HG03521 (cell line): ENCODE measurements at regions not wholly inside any gene's neighbourhood (a gene's known extent, or its start where the extent isn't known, plus 50 kb on each side); places are given as distances from the start of the nearest gene placed in this dataset.

Experiments used
- ATAC-seq: cut with Tn5 transposase; IDR thresholded peaks from one replicate; pipeline ENCODE4 v1.9.1; 2021; ENCODE audit warnings: mild to moderate bottlenecking, moderate library complexity; ENCODE audit not compliant: unreplicated experiment

DNA sequence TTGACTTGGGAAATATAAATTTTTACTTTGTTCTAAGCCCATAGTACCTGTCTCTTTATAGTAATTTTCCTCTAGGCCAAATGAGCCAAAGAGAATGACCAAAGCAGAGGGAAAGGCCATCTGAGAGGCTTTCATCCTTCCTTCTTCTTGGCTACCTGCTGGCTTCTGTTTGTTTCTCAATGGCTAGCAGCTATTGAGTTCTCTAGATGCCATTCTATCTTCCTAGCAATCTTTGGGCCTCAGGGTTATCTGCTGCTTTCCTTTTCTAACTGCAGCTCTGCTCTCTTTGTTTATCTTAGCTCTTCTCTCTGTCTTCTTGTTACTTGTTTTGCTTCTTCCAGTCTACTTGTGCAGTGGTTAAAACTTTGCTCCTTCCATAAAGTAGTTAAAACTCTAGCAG lies 601.1 kb upstream of the NRXN1 start:
- ATAC-seq: no peak

DNA sequence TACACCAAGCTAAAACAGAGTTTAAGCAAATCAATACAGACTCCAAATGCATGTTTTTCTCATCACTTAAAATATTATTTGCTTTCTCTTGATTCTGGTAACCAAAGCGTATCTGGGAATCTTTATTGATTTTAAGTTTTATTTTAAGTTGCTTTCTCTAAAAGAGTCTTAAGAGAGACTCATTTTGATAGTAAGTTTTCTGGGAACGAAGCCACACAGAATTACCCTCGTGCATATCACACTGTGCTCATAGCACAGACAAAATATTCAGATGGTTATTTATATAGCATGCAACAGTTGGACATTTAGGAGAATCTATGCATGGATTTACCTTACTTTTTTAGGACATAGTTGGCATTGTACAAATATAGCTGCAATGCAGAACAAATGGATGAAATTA lies 597.5 kb upstream of the NRXN1 start:
- ATAC-seq: no peak

- no peak for ATAC-seq
These were observed 597.0 kb upstream of the NRXN1 start for GRCh38 chr2:51628917-51629316.

GRCh38 chr2:51624995-51625394 lies 593.1 kb upstream of the NRXN1 start:
- ATAC-seq: no peak

DNA sequence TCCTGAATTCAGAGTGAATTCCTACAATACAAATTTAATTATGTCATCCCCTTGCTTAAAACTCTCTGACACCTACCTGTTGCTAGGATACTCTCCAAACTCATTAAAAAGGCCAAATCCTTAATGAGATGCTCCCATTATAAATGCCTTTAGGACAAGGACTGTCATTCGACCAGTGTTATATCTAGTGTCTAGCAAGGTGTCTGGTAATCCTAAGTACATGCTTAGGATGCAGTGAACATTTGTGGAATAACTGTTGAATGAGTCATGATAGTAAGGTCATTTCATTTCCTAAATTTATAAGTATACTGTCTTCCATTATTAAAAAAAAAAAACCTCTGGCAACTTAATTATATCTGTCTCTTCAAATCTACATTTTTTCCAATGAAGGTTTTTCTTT lies 588.9 kb upstream of the NRXN1 start:
- no peak for ATAC-seq

GRCh38 chr2:51619961-51620360 lies 588.0 kb upstream of the NRXN1 start:
- no peak for ATAC-seq

- ATAC-seq: no peak
These were observed 580.5 kb upstream of the NRXN1 start for GRCh38 chr2:51612387-51612786.

- no peak for ATAC-seq
These were observed 569.8 kb upstream of the NRXN1 start for GRCh38 chr2:51601706-51602105.

- ATAC-seq: no peak
These were observed 565.2 kb upstream of the NRXN1 start for GRCh38 chr2:51597086-51597485.

DNA sequence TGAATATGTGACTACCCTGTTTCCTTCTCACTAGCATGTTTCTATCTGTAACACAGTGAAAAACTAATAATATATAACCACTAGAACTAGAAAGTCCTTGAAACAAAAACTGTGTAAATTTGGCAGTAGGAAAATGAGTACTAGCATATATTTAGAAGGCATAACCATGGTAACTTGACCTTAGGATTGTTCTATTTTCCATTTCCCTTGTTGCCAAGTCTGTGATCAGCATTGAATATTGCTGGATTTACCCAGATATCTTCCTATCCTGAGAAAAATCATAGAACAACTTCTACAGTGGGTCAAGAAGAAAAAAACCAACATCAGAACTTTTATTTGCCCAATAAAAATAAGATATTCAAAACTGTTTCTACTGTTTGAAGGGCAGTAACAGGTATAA lies 563.9 kb upstream of the NRXN1 start:
- no peak for ATAC-seq

DNA sequence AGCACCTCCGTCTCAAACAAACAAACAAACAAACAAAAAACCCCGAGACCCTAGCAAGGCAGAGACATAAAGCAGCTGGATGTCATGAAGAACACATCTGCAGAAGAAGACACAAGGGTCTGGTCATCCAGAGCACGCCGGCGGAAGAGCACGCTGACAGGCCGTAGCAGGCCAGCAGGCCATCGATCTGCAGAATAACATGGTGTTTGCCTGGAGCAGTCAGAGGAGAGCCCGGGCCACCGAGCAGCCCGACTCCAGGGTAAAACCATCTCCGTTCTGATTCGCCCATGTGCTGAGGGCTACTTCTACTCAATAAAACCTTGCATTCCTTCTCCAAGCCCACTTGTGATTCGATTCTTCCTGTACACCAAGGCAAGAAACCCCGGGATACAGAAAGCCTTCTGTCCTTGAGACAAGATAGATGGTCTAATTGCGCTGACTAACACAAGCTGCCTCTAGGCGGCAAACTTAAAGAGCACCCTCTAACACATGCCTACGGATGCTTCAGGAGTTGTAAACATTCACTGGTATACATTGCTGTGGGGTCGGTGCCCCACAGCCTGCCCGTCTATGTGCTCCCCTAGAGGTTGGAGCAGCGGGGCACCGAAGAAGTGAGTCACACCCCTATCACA lies 549.8 kb upstream of the NRXN1 start:
- ATAC-seq: no peak

DNA sequence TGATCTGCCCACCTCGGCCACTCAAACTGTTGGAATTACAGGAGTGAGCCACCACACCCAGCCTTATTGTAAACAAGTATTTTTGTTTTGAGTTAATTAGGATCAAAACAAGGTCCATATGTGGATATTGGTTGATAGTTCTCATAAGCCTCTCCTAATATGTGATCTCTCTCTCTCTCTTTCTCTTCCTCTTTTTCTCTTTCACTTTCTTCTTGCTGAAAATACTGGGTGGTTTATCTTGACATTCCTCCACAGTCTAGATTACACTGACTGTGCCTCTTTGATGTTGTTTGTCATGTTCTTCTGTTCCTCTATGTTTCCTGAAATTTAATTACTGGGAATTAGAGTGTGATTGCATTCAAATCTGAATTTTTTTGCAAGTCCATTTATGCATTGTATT lies 547.5 kb upstream of the NRXN1 start:
- ATAC-seq: no peak

- no peak for ATAC-seq
These were observed 543.2 kb upstream of the NRXN1 start for GRCh38 chr2:51575181-51575580.

GRCh38 chr2:51559026-51559425 lies 527.1 kb upstream of the NRXN1 start:
- no peak for ATAC-seq

DNA sequence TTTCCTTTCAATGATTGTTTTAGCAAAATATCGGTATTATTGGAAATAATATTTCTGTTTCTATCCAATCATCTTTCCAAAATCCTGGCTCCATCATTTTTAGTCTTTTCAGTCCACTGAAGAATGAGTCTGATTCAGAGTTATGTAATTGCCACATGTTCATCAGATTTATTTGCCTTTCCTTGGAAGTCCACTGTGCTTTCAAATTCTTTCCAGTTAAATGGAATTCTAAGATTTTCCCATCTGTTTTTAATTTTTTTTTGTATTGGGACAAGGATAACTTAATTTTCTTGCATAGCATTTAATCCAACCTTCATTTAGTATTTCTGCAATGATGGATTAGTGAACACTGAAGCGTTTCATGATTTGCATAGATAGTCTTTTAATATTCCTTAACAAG lies 521.5 kb upstream of the NRXN1 start:
- ATAC-seq: no peak

DNA sequence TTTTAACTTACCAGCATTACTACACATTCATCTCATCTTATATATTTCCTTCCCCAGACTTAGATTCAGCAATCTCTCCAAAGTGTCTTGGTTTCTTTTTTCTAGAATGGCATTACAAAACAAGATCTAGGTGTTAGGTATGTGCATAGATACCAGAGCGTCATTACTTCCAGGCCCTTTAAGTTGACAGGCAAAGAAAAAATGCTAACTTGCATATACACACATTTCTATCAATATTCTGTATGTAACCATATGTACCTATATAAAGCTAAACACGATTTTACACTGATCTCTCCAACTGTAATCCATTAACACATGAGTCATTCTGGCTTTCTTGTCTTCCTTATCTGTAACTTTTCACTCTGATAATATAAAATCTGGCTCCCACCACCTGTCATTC lies 503.8 kb upstream of the NRXN1 start:
- no peak for ATAC-seq

DNA sequence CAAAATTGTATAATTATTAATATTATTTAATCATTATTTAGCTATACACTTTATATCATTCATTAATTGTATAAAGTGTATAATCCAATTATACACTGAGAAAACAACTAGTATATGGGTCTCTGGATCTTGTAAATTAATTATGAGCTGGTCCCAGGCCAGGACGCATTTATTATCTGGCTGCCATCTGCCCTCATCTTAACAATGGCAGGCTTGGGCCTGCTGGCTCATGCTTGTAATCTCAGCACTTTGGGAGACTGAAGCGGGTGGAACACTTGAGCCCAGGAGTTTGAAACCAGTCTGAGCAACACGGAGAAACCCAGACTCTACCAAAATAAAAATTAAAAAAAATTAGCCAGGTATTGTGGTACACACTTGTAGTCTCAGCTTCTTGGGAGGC lies 502.2 kb upstream of the NRXN1 start:
- ATAC-seq: no peak

DNA sequence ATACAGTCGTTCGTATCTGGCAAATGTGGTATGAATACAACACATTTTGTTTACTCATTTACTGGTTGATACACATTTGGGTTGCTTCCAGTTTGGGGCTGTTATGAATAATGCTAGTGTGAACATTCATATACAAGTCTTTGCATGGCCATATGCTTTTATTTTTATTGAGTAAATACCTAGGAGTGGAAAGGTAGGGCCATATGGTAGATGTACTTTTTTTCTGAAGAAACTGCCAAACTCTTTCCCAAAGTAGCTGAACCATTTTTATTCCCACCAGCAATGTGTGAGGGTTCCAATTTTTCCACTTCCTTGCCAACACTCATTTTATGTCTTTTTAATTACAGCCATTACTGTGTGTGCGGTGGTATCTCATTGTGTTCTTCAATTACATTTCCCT lies 496.2 kb upstream of the NRXN1 start:
- ATAC-seq: no peak

- no peak for ATAC-seq
These were observed 494.8 kb upstream of the NRXN1 start for GRCh38 chr2:51526766-51527165.

DNA sequence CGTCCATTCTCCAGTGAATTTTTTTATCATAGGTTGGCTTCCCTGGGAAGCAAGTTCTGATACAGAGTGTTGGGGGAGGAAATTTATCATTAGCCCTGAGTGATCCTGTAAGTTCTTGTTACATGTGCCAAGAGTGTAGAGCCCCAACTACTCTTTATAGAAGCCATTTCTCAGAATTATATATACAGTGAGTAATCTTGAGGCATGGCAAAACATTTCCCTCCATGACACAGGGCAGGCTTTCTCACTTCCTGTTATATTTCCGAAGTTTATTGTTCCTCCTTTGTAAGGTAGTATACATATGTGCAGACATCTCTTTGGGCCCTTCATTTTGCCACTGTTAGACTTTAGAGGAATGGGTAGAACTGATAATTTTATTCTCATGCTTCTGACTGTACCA lies 484.7 kb upstream of the NRXN1 start:
- no peak for ATAC-seq

- no peak for ATAC-seq
These were observed 479.1 kb upstream of the NRXN1 start for GRCh38 chr2:51511002-51511401.

- no peak for ATAC-seq
These were observed 478.4 kb upstream of the NRXN1 start for GRCh38 chr2:51510303-51510702.

DNA sequence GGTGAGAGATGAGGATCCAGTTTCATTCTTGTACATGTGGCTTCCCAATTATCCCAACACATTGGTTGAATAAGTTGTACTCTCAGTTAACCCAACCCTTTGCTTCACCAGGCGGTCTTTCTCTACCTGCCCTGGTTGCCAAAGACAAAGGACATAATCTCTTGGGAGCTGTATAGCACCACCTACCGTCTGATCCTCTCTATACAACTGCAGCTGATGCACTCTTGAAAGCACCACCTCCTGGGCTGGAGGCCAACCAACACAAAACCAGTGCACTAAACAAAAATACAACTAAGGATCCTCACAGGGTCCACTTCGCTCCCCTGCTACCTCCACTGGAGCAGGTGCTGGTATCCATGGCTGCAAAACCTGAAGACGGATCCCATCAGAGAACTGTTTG lies 473.6 kb upstream of the NRXN1 start:
- no peak for ATAC-seq
